ENCODE measurements at regions not wholly inside any gene's neighbourhood (a gene's known extent, or its start where the extent isn't known, plus 50 kb on each side); places are given as distances from the start of the nearest gene placed in this dataset.

- Histone ChIP-seq H3K4me3 (replicated peaks; ENCODE audit: insufficient read depth, low read length) (no peak overlapping the region), H3K27ac (replicated peaks) (no peak overlapping the region), H3K27me3 (ENCODE audit: insufficient read depth, poor library complexity, severe bottlenecking) (no peaks in the 10 kb centered on the region)
- TF ChIP-seq GABPA (IDR thresholded peaks at IDR 0.05; ENCODE audit: low read depth) (no peak), CTCF (IDR thresholded peaks at IDR 0.05; ENCODE audit: insufficient read depth, low read length) (no peak), POLR2AphosphoS5 (IDR thresholded peaks at IDR 0.05; ENCODE audit: low read depth) (no peak), REST (IDR thresholded peaks at IDR 0.05; ENCODE audit: insufficient replicate concordance, low read depth) (no peak), SPI1 (IDR thresholded peaks at IDR 0.05; ENCODE audit: borderline replicate concordance, low read depth) (no peak)
- DNase-seq (ENCODE audit: low read depth in 1 of 2, low spot score in 1 of 2): no peak
Observed at GRCh38 chr6:76694795-76695194, 622.3 kb upstream of the IMPG1 start.

GRCh38 chr6:76684875-76685274 lies 612.4 kb upstream of the IMPG1 start:
- H3K27me3 ChIP-seq (ENCODE audit: insufficient read depth, poor library complexity, severe bottlenecking): peaks cover 2% of the 10 kb centered on the region
- no peak for DNase-seq (ENCODE audit: low read depth in 1 of 2, low spot score in 1 of 2)
- H3K27ac ChIP-seq (replicated peaks): no peak overlapping the region
- TF ChIP-seq SPI1 (IDR thresholded peaks at IDR 0.05; ENCODE audit: borderline replicate concordance, low read depth): no peak
- no peak for TF ChIP-seq REST (IDR thresholded peaks at IDR 0.05; ENCODE audit: insufficient replicate concordance, low read depth)
- no peak for TF ChIP-seq POLR2AphosphoS5 (IDR thresholded peaks at IDR 0.05; ENCODE audit: low read depth)
- TF ChIP-seq GABPA (IDR thresholded peaks at IDR 0.05; ENCODE audit: low read depth): no peak
- no peak for TF ChIP-seq CTCF (IDR thresholded peaks at IDR 0.05; ENCODE audit: insufficient read depth, low read length)
- H3K4me3 ChIP-seq (replicated peaks; ENCODE audit: insufficient read depth, low read length): no peak overlapping the region

GRCh38 chr6:76683985-76684384 lies 611.5 kb upstream of the IMPG1 start:
- TF ChIP-seq SPI1 (IDR thresholded peaks at IDR 0.05; ENCODE audit: borderline replicate concordance, low read depth) (no peak), GABPA (IDR thresholded peaks at IDR 0.05; ENCODE audit: low read depth) (no peak), POLR2AphosphoS5 (IDR thresholded peaks at IDR 0.05; ENCODE audit: low read depth) (no peak), CTCF (IDR thresholded peaks at IDR 0.05; ENCODE audit: insufficient read depth, low read length) (no peak), REST (IDR thresholded peaks at IDR 0.05; ENCODE audit: insufficient replicate concordance, low read depth) (no peak)
- no peak for DNase-seq (ENCODE audit: low read depth in 1 of 2, low spot score in 1 of 2)
- no peak overlapping the region for H3K4me3 ChIP-seq (replicated peaks; ENCODE audit: insufficient read depth, low read length)
- H3K27ac ChIP-seq (replicated peaks): no peak overlapping the region
- peaks cover 2% of the 10 kb centered on the region for H3K27me3 ChIP-seq (ENCODE audit: insufficient read depth, poor library complexity, severe bottlenecking)

All from HL-60 (cell line).